GM13976 (cell line): ENCODE measurements at regions not wholly inside any gene's neighbourhood (a gene's known extent, or its start where the extent isn't known, plus 50 kb on each side); places are given as distances from the start of the nearest gene placed in this dataset.
"Not testable (repeated sequence)": the region's sequence is repeated elsewhere in the genome, so short reads cannot be mapped to it uniquely, and the experiment has no call there.

Source experiments
- DNase-seq: peaks from one replicate; pipeline ENCODE4 v3.0.0; 2012; ENCODE audit warnings: low spot score
- CTCF ChIP-seq: IDR thresholded peaks from 2 replicates; pipeline ENCODE4 v1.5.1; 2012; ENCODE audit warnings: borderline replicate concordance, mild to moderate bottlenecking; ENCODE audit not compliant: insufficient read depth; ENCODE audit errors: extremely low read depth, missing control alignments, control extremely low read depth
- in situ Hi-C: fragments of 300-500 bp; cut with MboI; formaldehyde crosslinking; loops from one replicate; pipeline ENCODE4 v1.12.0; 2022; ENCODE audit warnings: low sequenced_read_pairs, mixed read lengths, inconsistent platforms; ENCODE audit not compliant: unreplicated experiment

DNA sequence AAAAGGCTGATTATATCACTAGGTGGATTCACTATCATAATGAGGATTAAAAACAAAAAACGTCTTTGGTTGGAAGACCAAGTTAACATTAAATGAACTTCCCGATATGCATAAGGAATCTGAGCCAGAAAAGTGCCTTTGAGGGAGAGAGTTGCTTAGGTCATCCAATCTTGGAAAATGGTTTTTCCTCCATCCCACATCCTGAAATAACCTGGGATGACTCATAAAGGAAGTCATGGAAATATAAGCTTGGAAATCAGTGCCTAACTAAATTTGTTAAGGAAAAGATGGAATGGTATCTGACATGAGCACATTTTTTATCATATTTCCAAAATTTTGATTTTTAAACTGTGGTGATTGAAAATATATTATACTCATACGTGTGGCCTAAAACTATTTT lies 66.0 kb downstream of the KBTBD8 start:
- DNase-seq: no peak
- in situ Hi-C loops: no loop called here
- no peak for TF ChIP-seq CTCF

- DNase-seq: no peak
- TF ChIP-seq CTCF: no peak
- in situ Hi-C loops: no loop called here
These were observed 69.1 kb downstream of the KBTBD8 start for GRCh38 chr3:67067251-67067650.

- in situ Hi-C loops, DNase-seq: not testable (repeated sequence)
These were observed 74.5 kb downstream of the KBTBD8 start for GRCh38 chr3:67072640-67073039.

DNA sequence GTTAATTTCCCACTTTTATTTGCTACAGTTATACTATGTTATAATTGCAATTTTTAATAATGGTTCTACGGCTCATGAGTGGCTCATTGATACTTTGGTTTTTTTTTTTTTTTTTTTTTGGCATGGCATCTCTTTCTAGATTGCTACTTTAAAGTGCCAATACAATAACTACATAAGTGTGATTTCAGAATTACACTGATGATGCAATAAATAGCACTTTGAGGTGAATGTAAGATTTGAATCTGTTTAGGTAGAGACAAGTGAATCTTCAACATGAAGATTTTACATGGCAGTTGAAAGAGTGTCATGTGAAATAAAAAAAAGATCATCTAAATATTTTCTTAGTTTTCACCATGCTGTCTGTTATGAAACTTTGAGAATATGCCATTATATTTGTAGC lies 75.7 kb downstream of the KBTBD8 start:
- in situ Hi-C loops: no loop called here
- no peak for TF ChIP-seq CTCF
- DNase-seq: no peak

DNA sequence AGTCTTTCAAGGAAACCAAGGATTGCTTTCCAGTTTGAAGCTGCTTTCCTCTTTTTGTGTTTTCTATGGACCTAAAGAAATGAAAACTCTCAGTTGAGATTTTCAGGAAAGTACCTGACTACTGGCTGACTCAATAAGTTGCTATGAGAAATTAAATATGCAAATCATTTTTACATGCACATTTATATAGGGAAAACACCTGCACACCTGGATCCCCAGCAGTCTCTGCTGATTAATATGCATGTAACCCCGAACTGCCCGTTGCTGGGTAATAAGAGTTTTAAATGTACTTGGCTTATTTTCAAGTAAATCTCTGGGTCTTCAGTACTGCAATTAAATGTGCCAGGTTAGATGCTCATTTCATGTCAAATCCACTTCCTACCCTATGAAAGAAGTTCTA lies 77.2 kb downstream of the KBTBD8 start:
- in situ Hi-C loops: no loop called here
- TF ChIP-seq CTCF: no peak
- no peak for DNase-seq

DNA sequence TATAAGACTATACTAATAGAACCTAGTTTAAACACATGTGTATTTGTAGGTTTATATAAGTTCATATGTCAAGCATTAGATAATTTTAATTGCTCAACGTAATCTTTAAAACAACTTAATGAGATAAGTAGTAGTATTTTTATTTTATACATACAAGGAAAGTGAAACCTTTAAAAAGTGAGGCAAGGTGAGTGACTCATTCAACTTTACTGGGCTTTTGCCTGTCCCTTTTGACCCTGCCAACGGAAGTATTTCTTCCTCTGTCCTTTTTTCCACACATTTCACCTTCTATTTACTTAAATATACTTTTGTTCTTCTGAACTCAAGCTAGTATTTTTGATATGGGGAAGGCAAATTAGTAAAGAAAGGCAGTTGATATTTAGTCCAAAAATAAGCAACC lies 78.5 kb downstream of the KBTBD8 start:
- in situ Hi-C loops: no loop called here
- TF ChIP-seq CTCF: no peak
- DNase-seq: no peak

DNA sequence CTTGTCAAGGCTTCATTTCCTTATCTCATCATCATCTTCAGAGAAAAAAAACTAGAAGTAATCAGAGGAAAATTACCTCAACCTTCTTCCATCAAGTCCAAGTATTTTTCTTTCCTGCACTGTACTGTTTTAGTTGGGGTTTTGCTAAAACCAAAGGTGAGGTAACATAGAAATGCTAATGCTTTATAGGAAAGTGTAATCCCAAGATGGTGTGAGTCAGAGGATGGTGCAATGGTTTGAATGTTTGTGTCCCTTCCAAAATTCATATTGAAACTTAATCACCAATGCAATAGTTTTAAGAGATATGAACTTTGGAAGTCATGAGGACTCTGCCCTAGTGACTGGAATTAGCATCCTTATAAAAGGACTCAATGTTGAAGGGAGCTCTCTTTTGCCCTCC lies 79.5 kb downstream of the KBTBD8 start:
- DNase-seq: no peak
- TF ChIP-seq CTCF: no peak
- in situ Hi-C loops: no loop called here
